Astrocyte (in vitro differentiated cells and primary cell): ENCODE measurements at regions not wholly inside any gene's neighbourhood (a gene's known extent, or its start where the extent isn't known, plus 50 kb on each side); places are given as distances from the start of the nearest gene placed in this dataset.

ENCODE experiments used
- DNase-seq: peaks from one replicate; pipeline ENCODE4 v3.0.0-alpha.2; 2010; ENCODE audit warnings: low read depth
- FAIRE-seq: peaks from 2 replicates; lab custom pipeline; 2011; peaks lifted over from hg19 to GRCh38; lab: Jason Lieb, UNC
- H2AFZ ChIP-seq: 2 replicates; pipeline ENCODE4 v1.6.0; 2012; ENCODE audit warnings: low read depth, low read length, inconsistent platforms
- H3K27ac ChIP-seq: 2 replicates; pipeline ENCODE4 v1.5.1; 2011; ENCODE audit warnings: low read depth, low read length, inconsistent platforms
- H3K27me3 ChIP-seq: 2 replicates; pipeline ENCODE4 v1.6.0; 2011; ENCODE audit warnings: low read length, inconsistent platforms; ENCODE audit not compliant: insufficient read depth
- H3K36me3 ChIP-seq: 2 replicates; pipeline ENCODE4 v1.5.1; 2011; ENCODE audit warnings: low read length, inconsistent platforms; ENCODE audit not compliant: insufficient read depth
- H3K4me1 ChIP-seq: 2 replicates; pipeline ENCODE4 v1.5.1; 2011; ENCODE audit warnings: low read length, inconsistent platforms; ENCODE audit not compliant: insufficient read depth
- H3K4me2 ChIP-seq: 2 replicates; pipeline ENCODE4 v1.6.0; 2012; ENCODE audit warnings: low read length, inconsistent platforms
- H3K4me3 ChIP-seq: 2 replicates; pipeline ENCODE4 v1.5.1; 2011; ENCODE audit warnings: low read depth, mild to moderate bottlenecking, low read length, inconsistent platforms; ENCODE audit not compliant: insufficient read depth
- H3K79me2 ChIP-seq: 2 replicates; pipeline ENCODE4 v1.6.0; 2012; ENCODE audit warnings: mild to moderate bottlenecking, low read length, inconsistent platforms; ENCODE audit not compliant: insufficient read depth
- H3K9ac ChIP-seq: 2 replicates; pipeline ENCODE4 v1.6.0; 2012; ENCODE audit warnings: mild to moderate bottlenecking, low read length, inconsistent platforms
- H3K9me3 ChIP-seq: 2 replicates; pipeline ENCODE4 v1.5.1; 2012; ENCODE audit warnings: low read depth, mild to moderate bottlenecking, low read length, inconsistent platforms; ENCODE audit not compliant: insufficient read depth
- H4K20me1 ChIP-seq: 2 replicates; pipeline ENCODE4 v1.6.0; 2012; ENCODE audit warnings: low read length, inconsistent platforms; ENCODE audit not compliant: insufficient read depth
- H3K27ac Mint-ChIP-seq: one replicate; pipeline ENCODE4 v1.8.0; 2021; ENCODE audit warnings: mild to moderate bottlenecking, mixed read lengths; ENCODE audit not compliant: unreplicated experiment
- H3K27me3 Mint-ChIP-seq: one replicate; pipeline ENCODE4 v1.8.0; 2021; ENCODE audit warnings: low read depth, mixed read lengths; ENCODE audit not compliant: unreplicated experiment
- H3K36me3 Mint-ChIP-seq: one replicate; pipeline ENCODE4 v1.8.0; 2021; ENCODE audit warnings: low read depth, mixed read lengths; ENCODE audit not compliant: unreplicated experiment
- H3K4me1 Mint-ChIP-seq: one replicate; pipeline ENCODE4 v1.8.0; 2021; ENCODE audit warnings: low read depth, mixed read lengths; ENCODE audit not compliant: unreplicated experiment
- H3K4me3 Mint-ChIP-seq: one replicate; pipeline ENCODE4 v1.8.0; 2021; ENCODE audit warnings: mild to moderate bottlenecking, moderate library complexity, mixed read lengths; ENCODE audit not compliant: unreplicated experiment
- H3K9me3 Mint-ChIP-seq: one replicate; pipeline ENCODE4 v1.8.0; 2021; ENCODE audit warnings: mild to moderate bottlenecking, mixed read lengths; ENCODE audit not compliant: unreplicated experiment
- CTCF ChIP-seq: IDR thresholded peaks from 2 replicates; pipeline ENCODE4 v1.5.1; 2011; ENCODE audit warnings: low read depth, mild to moderate bottlenecking, inconsistent platforms, low read length, moderate library complexity; ENCODE audit not compliant: insufficient read depth
- EZH2 ChIP-seq: IDR thresholded peaks from 2 replicates; pipeline ENCODE4 v1.6.1; 2012; ENCODE audit warnings: mild to moderate bottlenecking, low read length, inconsistent platforms; ENCODE audit not compliant: insufficient read depth

- no peak overlapping the region for H3K27ac ChIP-seq
- H4K20me1 ChIP-seq: no peaks in the 10 kb centered on the region
- no peak overlapping the region for H3K4me2 ChIP-seq
- no peaks in the 10 kb centered on the region for H3K36me3 ChIP-seq
- Mint-ChIP-seq H3K27me3 (no peaks in the 10 kb centered on the region), H3K27ac (no peak overlapping the region), H3K4me3 (no peak overlapping the region), H3K9me3 (peaks cover 10% of the 10 kb centered on the region), H3K4me1 (no peaks in the 10 kb centered on the region), H3K36me3 (no peaks in the 10 kb centered on the region)
- no peak overlapping the region for H3K9ac ChIP-seq
- no peak overlapping the region for H2AFZ ChIP-seq
- TF ChIP-seq EZH2: no peak
- TF ChIP-seq CTCF: no peak
- no peaks in the 10 kb centered on the region for H3K27me3 ChIP-seq
- DNase-seq: no peak
- no peaks in the 10 kb centered on the region for H3K4me1 ChIP-seq
- H3K79me2 ChIP-seq: no peaks in the 10 kb centered on the region
- no peaks in the 10 kb centered on the region for H3K9me3 ChIP-seq
- no peak for FAIRE-seq
- H3K4me3 ChIP-seq: no peak overlapping the region
These were observed 538.2 kb upstream of the TMEM132C start for GRCh38 chr12:127728729-127729128.

- Mint-ChIP-seq H3K4me3 (no peak overlapping the region), H3K9me3 (peaks cover 10% of the 10 kb centered on the region), H3K27ac (no peak overlapping the region), H3K4me1 (no peaks in the 10 kb centered on the region), H3K27me3 (no peaks in the 10 kb centered on the region), H3K36me3 (no peaks in the 10 kb centered on the region)
- no peak overlapping the region for H3K27ac ChIP-seq
- no peak overlapping the region for H2AFZ ChIP-seq
- H3K4me1 ChIP-seq: no peaks in the 10 kb centered on the region
- H3K36me3 ChIP-seq: no peaks in the 10 kb centered on the region
- H3K27me3 ChIP-seq: no peaks in the 10 kb centered on the region
- no peak overlapping the region for H3K9ac ChIP-seq
- FAIRE-seq (no peak), DNase-seq (peak; percentile 73)
- no peaks in the 10 kb centered on the region for H3K79me2 ChIP-seq
- H3K4me2 ChIP-seq: no peak overlapping the region
- H3K9me3 ChIP-seq: no peaks in the 10 kb centered on the region
- H4K20me1 ChIP-seq: no peaks in the 10 kb centered on the region
- TF ChIP-seq CTCF: no peak
- TF ChIP-seq EZH2: no peak
- H3K4me3 ChIP-seq: no peak overlapping the region
These were observed 537.6 kb upstream of the TMEM132C start for GRCh38 chr12:127729381-127729780.

- no peaks in the 10 kb centered on the region for H3K27me3 Mint-ChIP-seq
- Histone ChIP-seq H3K27ac (no peak overlapping the region), H3K27me3 (no peaks in the 10 kb centered on the region), H3K79me2 (no peaks in the 10 kb centered on the region), H3K36me3 (no peaks in the 10 kb centered on the region), H3K4me2 (no peak overlapping the region), H3K9ac (no peak overlapping the region), H3K4me3 (no peak overlapping the region), H2AFZ (no peak overlapping the region), H4K20me1 (no peaks in the 10 kb centered on the region), H3K9me3 (no peaks in the 10 kb centered on the region), H3K4me1 (no peaks in the 10 kb centered on the region)
- H3K36me3 Mint-ChIP-seq: no peaks in the 10 kb centered on the region
- FAIRE-seq (no peak), DNase-seq (no peak)
- H3K27ac Mint-ChIP-seq: no peak overlapping the region
- H3K9me3 Mint-ChIP-seq: peaks cover 15% of the 10 kb centered on the region
- TF ChIP-seq CTCF: no peak
- no peak for TF ChIP-seq EZH2
- no peak overlapping the region for H3K4me3 Mint-ChIP-seq
- no peaks in the 10 kb centered on the region for H3K4me1 Mint-ChIP-seq
These were observed 535.3 kb upstream of the TMEM132C start for GRCh38 chr12:127731657-127732056.
